AG10803 (cell line): ENCODE measurements at regions not wholly inside any gene's neighbourhood (a gene's known extent, or its start where the extent isn't known, plus 50 kb on each side); places are given as distances from the start of the nearest gene placed in this dataset.

Experiments
- DNase-seq: peaks from one replicate; pipeline ENCODE4 v3.0.0; 2010; ENCODE audit warnings: low read depth
- H3K4me3 ChIP-seq: 2 replicates; pipeline ENCODE4 v1.5.1; 2011; ENCODE audit warnings: mild to moderate bottlenecking, low read length, control low read depth
- CTCF ChIP-seq: conservative IDR thresholded peaks from 2 replicates; pipeline ENCODE4 v1.5.1; 2011; ENCODE audit warnings: mild to moderate bottlenecking, low read length, control low read depth, inconsistent platforms

- no peak for TF ChIP-seq CTCF
- DNase-seq = no peak
- H3K4me3 ChIP-seq = no peak overlapping the region
These were observed 596.4 kb downstream of the MMUT start for GRCh38 chr6:48866682-48867081.

- no peak for TF ChIP-seq CTCF
- no peak overlapping the region for H3K4me3 ChIP-seq
- DNase-seq = no peak
These were observed 602.9 kb downstream of the MMUT start for GRCh38 chr6:48860175-48860574.

- no peak overlapping the region for H3K4me3 ChIP-seq
- DNase-seq = no peak
- no peak for TF ChIP-seq CTCF
These were observed 603.4 kb downstream of the MMUT start for GRCh38 chr6:48859562-48860123.

- TF ChIP-seq CTCF = no peak
- no peak overlapping the region for H3K4me3 ChIP-seq
- DNase-seq = no peak
These were observed 617.8 kb downstream of the MMUT start for GRCh38 chr6:48845219-48845618.

- no peak for DNase-seq
- no peak overlapping the region for H3K4me3 ChIP-seq
- TF ChIP-seq CTCF = no peak
These were observed 618.4 kb downstream of the MMUT start for GRCh38 chr6:48844696-48845095.

- H3K4me3 ChIP-seq = no peak overlapping the region
- no peak for TF ChIP-seq CTCF
- DNase-seq = no peak
These were observed 622.2 kb downstream of the MMUT start for GRCh38 chr6:48840896-48841295.

GRCh38 chr6:48839206-48839605, 623.8 kb downstream of the MMUT start:
- DNase-seq = no peak
- no peak overlapping the region for H3K4me3 ChIP-seq
- no peak for TF ChIP-seq CTCF
